K562 (cell line): ENCODE measurements at regions not wholly inside any gene's neighbourhood (a gene's known extent, or its start where the extent isn't known, plus 50 kb on each side); places are given as distances from the start of the nearest gene placed in this dataset.

Experiments
- ATAC-seq: fragments of 200-7000 bp; cut with Tn5 transposase; 3 replicates; pipeline ENCODE4 v1.9.1; 2020; ENCODE audit warnings: moderate library complexity
- BruUV-seq: library from RNA; stranded (reverse); fragments of 400-500 nt; replicated peaks from 2 replicates; lab custom pipeline; 2021; lab: Mats Ljungman, UMichigan
- CTCF ChIA-PET: fragments of 300-600 bp; formaldehyde crosslinking; extraction: SDS; loops from one replicate; lab custom pipeline; 2021; ENCODE audit warnings: low intra/inter-chr PET ratio; lab: Yijun Ruan, JAX
- POLR2A ChIA-PET: fragments of 300-600, 350-650 bp; sonication (Branson Sonifier 250); formaldehyde crosslinking; extraction: SDS; loops from one replicate; lab custom pipeline; 2021; ENCODE audit warnings: antibody characterized with exemption, inconsistent platforms; lab: Yijun Ruan, JAX
- DNase-seq, 4 experiments: peaks; one replicate each; pipeline versions ENCODE4 v3.0.0 to v3.0.0-alpha.2; 2011 to 2018; ENCODE audit warnings: low spot score in 3 of 4, mixed read lengths in 3 of 4; ENCODE audit errors: extremely low read depth in 1 of 4
- FAIRE-seq: peaks from 2 replicates; lab custom pipeline; 2011; peaks lifted over from hg19 to GRCh38; lab: Jason Lieb, UNC
- H2AFZ ChIP-seq: 2 replicates; pipeline ENCODE4 v1.6.0; 2011; ENCODE audit warnings: low read depth, low read length, control low read depth, inconsistent platforms
- H3K27ac ChIP-seq: fragments of 200-600 bp; 3 replicates; pipeline ENCODE4 v1.8.0; 2011; ENCODE audit warnings: low read depth, mild to moderate bottlenecking, control low read depth, inconsistent platforms, low read length, moderate library complexity, mixed read lengths; ENCODE audit errors: extremely low read depth
- H3K27me3 ChIP-seq, 2 experiments: fragments of 300-600 bp in 1 of 2; 2 replicates in 1 of 2; 3 replicates in 1 of 2; pipeline versions ENCODE4 v1.6.0 to v1.8.0; 2011; ENCODE audit warnings: inconsistent platforms in 2 of 2, low read length in 2 of 2, mild to moderate bottlenecking in 1 of 2, mixed read lengths in 1 of 2, moderate library complexity in 1 of 2; ENCODE audit not compliant: control insufficient read depth in 2 of 2, insufficient read depth in 2 of 2
- H3K36me3 ChIP-seq: fragments of 300-600 bp; 3 replicates; pipeline ENCODE4 v1.8.0; 2011; ENCODE audit warnings: mild to moderate bottlenecking, low read length, inconsistent platforms; ENCODE audit not compliant: control insufficient read depth, insufficient read depth
- H3K4me1 ChIP-seq, 2 experiments: fragments of 200-600 bp in 1 of 2; replicated peaks in 1 of 2; 2 replicates in 1 of 2; 3 replicates in 1 of 2; pipeline versions ENCODE4 v1.5.1 to v1.8.0; 2011; ENCODE audit warnings: inconsistent platforms in 2 of 2, low read length in 2 of 2, mild to moderate bottlenecking in 1 of 2, mixed read lengths in 1 of 2, moderate library complexity in 1 of 2; ENCODE audit not compliant: control insufficient read depth in 2 of 2, insufficient read depth in 2 of 2
- H3K4me2 ChIP-seq: 2 replicates; pipeline ENCODE4 v1.6.1; 2011; ENCODE audit warnings: low read length, control low read depth, inconsistent platforms, mixed read lengths; ENCODE audit not compliant: insufficient read depth
- H3K4me3 ChIP-seq: fragments of 200-600 bp; sonication (generic), shearing (Covaris generic); 2 replicates; pipeline ENCODE4 v1.5.1; 2016; ENCODE audit warnings: control low read depth, inconsistent platforms
- H3K79me2 ChIP-seq: fragments of 200-600 bp; 3 replicates; pipeline ENCODE4 v1.8.0; 2011; ENCODE audit warnings: low read length, inconsistent platforms; ENCODE audit not compliant: control insufficient read depth, insufficient read depth
- H3K9ac ChIP-seq, 2 experiments: 2 replicates each; pipeline versions ENCODE4 v1.6.0 to v1.6.1; 2011; ENCODE audit warnings: low read depth in 2 of 2, low read length in 2 of 2, control low read depth in 1 of 2, inconsistent platforms in 1 of 2, mild to moderate bottlenecking in 1 of 2, mixed read lengths in 1 of 2; ENCODE audit not compliant: insufficient read depth in 1 of 2
- H3K9me1 ChIP-seq: one replicate; pipeline ENCODE4 v1.6.0; 2011; ENCODE audit warnings: inconsistent platforms, mild to moderate bottlenecking, low read length, moderate library complexity; ENCODE audit not compliant: control insufficient read depth, insufficient read depth
- H3K9me3 ChIP-seq: replicated peaks from 2 replicates; pipeline ENCODE4 v1.5.1; 2011; ENCODE audit warnings: low read depth, low read length, inconsistent platforms; ENCODE audit not compliant: control insufficient read depth, insufficient read depth
- H4K20me1 ChIP-seq: replicated peaks from 2 replicates; pipeline ENCODE4 v1.6.1; 2011; ENCODE audit warnings: low read length, inconsistent platforms, mixed read lengths; ENCODE audit not compliant: control insufficient read depth, insufficient read depth
- CGGBP1 ChIP-seq: fragments of 250-450 bp; sonication (Bioruptor Pico); IDR thresholded peaks from 2 replicates; pipeline ENCODE4 v1.9.0; 2021; ENCODE audit warnings: mild to moderate bottlenecking
- CTCFL ChIP-seq: IDR thresholded peaks from 2 replicates; pipeline ENCODE4 v1.6.1; 2011; ENCODE audit warnings: borderline replicate concordance, low read depth, mild to moderate bottlenecking, moderate library complexity, low read length; ENCODE audit not compliant: insufficient read depth, poor library complexity, severe bottlenecking
- DLX4 ChIP-seq: fragments of 250-450 bp; sonication (Bioruptor Pico); IDR thresholded peaks from 2 replicates; pipeline ENCODE4 v1.6.1; 2021; ENCODE audit warnings: mild to moderate bottlenecking
- FOXP1 ChIP-seq: sonication (generic); formaldehyde crosslinking; IDR thresholded peaks from 2 replicates; pipeline ENCODE4 v1.8.0; 2022; ENCODE audit warnings: mild to moderate bottlenecking, missing genetic modification reagents
- GABPA ChIP-seq: fragments of 200-800 bp; sonication (Bioruptor generic); conservative IDR thresholded peaks from 2 replicates; pipeline ENCODE4 v1.6.1; 2016; ENCODE audit warnings: low read depth, missing genetic modification characterization, missing compliant biosample characterization
- GTF3C2 ChIP-seq: IDR thresholded peaks from 3 replicates; pipeline ENCODE4 v1.6.1; 2011; ENCODE audit warnings: borderline replicate concordance, mild to moderate bottlenecking, moderate library complexity; ENCODE audit not compliant: insufficient read length; ENCODE audit errors: extremely low read depth
- ILK ChIP-seq: fragments of 450-650 bp; IDR thresholded peaks from 2 replicates; pipeline ENCODE4 v1.6.1; 2016; ENCODE audit warnings: missing genetic modification characterization, low read depth, mild to moderate bottlenecking, missing compliant biosample characterization, moderate library complexity, borderline replicate concordance
- IRF2 ChIP-seq: sonication (generic); formaldehyde crosslinking; IDR thresholded peaks from 2 replicates; pipeline ENCODE4 v1.8.1; 2022; ENCODE audit warnings: mild to moderate bottlenecking, missing genetic modification reagents
- RBM15 ChIP-seq: fragments of 200-400 bp; formaldehyde crosslinking; IDR thresholded peaks from 2 replicates; pipeline ENCODE4 v1.6.1; 2018; ENCODE audit warnings: mild to moderate bottlenecking, low read length, moderate library complexity; ENCODE audit not compliant: insufficient read depth
- SOX6 ChIP-seq: fragments of 450-650 bp; IDR thresholded peaks from 2 replicates; pipeline ENCODE4 v1.6.1; 2014; ENCODE audit warnings: mild to moderate bottlenecking
- STAG1 ChIP-seq: sonication (generic); formaldehyde crosslinking; IDR thresholded peaks from 2 replicates; pipeline ENCODE4 v1.5.0; 2020; ENCODE audit warnings: missing genetic modification reagents, borderline replicate concordance
- STAT5B ChIP-seq: fragments of 250-450 bp; sonication (Bioruptor Pico); IDR thresholded peaks from 2 replicates; pipeline ENCODE4 v1.8.0; 2021; ENCODE audit warnings: mild to moderate bottlenecking, inconsistent platforms
- ZFP30 ChIP-seq: fragments of 250-450 bp; sonication (Bioruptor Pico); IDR thresholded peaks from 2 replicates; pipeline ENCODE4 v1.8.0; 2022; ENCODE audit warnings: moderate library complexity, mild to moderate bottlenecking, inconsistent platforms, borderline replicate concordance
- ZKSCAN8 ChIP-seq: fragments of 200-800 bp; sonication (Bioruptor generic); IDR thresholded peaks from 2 replicates; pipeline ENCODE4 v1.6.1; 2016; ENCODE audit warnings: missing genetic modification characterization, missing compliant biosample characterization
- ZNF449 ChIP-seq: fragments of 250-450 bp; sonication (Bioruptor Pico); IDR thresholded peaks from 2 replicates; pipeline ENCODE4 v1.8.0; 2022; ENCODE audit warnings: moderate library complexity, mild to moderate bottlenecking, inconsistent platforms
- ZSCAN29 ChIP-seq: fragments of 450-650 bp; IDR thresholded peaks from 2 replicates; pipeline ENCODE4 v1.6.1; 2017
- in situ Hi-C: fragments of 300-500 bp; cut with MboI; formaldehyde crosslinking; loops from 4 replicates; pipeline ENCODE4 v1.15.0; 2018; ENCODE audit warnings: inconsistent platforms, mixed read lengths
- intact Hi-C: fragments of 100-400 bp; cut with micrococcal nuclease; formaldehyde crosslinking; loops from 2 replicates; pipeline ENCODE4 v1.14.2; 2022

- Histone ChIP-seq H2AFZ (no peak overlapping the region), H3K27me3 (no peaks in the 10 kb centered on the region), H3K9me1 (no peaks in the 10 kb centered on the region), H3K4me2 (no peak overlapping the region), H3K4me1 (no peaks in the 10 kb centered on the region), H3K79me2 (no peaks in the 10 kb centered on the region), H3K9ac (no peak overlapping the region), H3K9me3 (no peaks in the 10 kb centered on the region), H4K20me1 (no peaks in the 10 kb centered on the region), H3K27ac (no peak overlapping the region), H3K36me3 (no peaks in the 10 kb centered on the region), H3K4me3 (no peak overlapping the region)
- in situ Hi-C loops (no loop called here), intact Hi-C loops (no loop called here)
- ChIA-PET POLR2A (no interaction called here), CTCF (no interaction called here)
- DNase-seq = no peak
- no peak for FAIRE-seq
- BruUV-seq = no TSS peak
- no peak for ATAC-seq
- no peak for TF ChIP-seq STAG1 (CRISPR knock-in tag)
- TF ChIP-seq CTCFL = no peak
- TF ChIP-seq RBM15 = no peak
- no peak for TF ChIP-seq CGGBP1 (CRISPR knock-in tag)
- no peak for TF ChIP-seq IRF2 (CRISPR knock-in tag)
- no peak for TF ChIP-seq ZFP30 (CRISPR knock-in tag)
- no peak for TF ChIP-seq ZNF449 (CRISPR knock-in tag)
- no peak for TF ChIP-seq ZSCAN29
- no peak for TF ChIP-seq GTF3C2
- TF ChIP-seq DLX4 (CRISPR knock-in tag) = no peak
- no peak for TF ChIP-seq ZKSCAN8
- no peak for TF ChIP-seq GABPA
- TF ChIP-seq SOX6 = no peak
- no peak for TF ChIP-seq FOXP1 (CRISPR knock-in tag)
- no peak for TF ChIP-seq ILK (tag)
- TF ChIP-seq STAT5B (CRISPR knock-in tag) = no peak
These were observed 831.4 kb downstream of the DSC3 start for GRCh38 chr18:30211112-30211511.
